Progenitor cell of endocrine pancreas (in vitro differentiated cells): ENCODE measurements at regions not wholly inside any gene's neighbourhood (a gene's known extent, or its start where the extent isn't known, plus 50 kb on each side); places are given as distances from the start of the nearest gene placed in this dataset.

ENCODE experiments used
- DNase-seq: peaks from one replicate; pipeline ENCODE4 v3.0.0; 2021; ENCODE audit warnings: low spot score; ENCODE audit not compliant: unreplicated experiment
- H3K27ac Mint-ChIP-seq: 2 replicates; pipeline ENCODE4 v1.8.0; 2021; ENCODE audit warnings: mild to moderate bottlenecking, moderate library complexity, mixed read lengths
- H3K27me3 Mint-ChIP-seq: 2 replicates; pipeline ENCODE4 v1.8.0; 2021; ENCODE audit warnings: mixed read lengths
- H3K36me3 Mint-ChIP-seq: 2 replicates; pipeline ENCODE4 v1.8.0; 2022; ENCODE audit warnings: mixed read lengths; ENCODE audit not compliant: insufficient read depth
- H3K4me1 Mint-ChIP-seq: 2 replicates; pipeline ENCODE4 v1.8.0; 2021; ENCODE audit warnings: low read depth, mixed read lengths
- H3K4me3 Mint-ChIP-seq: 2 replicates; pipeline ENCODE4 v1.8.0; 2021; ENCODE audit warnings: low read depth, mild to moderate bottlenecking, moderate library complexity, mixed read lengths
- H3K9me3 Mint-ChIP-seq: 2 replicates; pipeline ENCODE4 v1.8.0; 2021; ENCODE audit warnings: low read depth, mixed read lengths
- TF ChIP-seq, protein P1 (sequence below): fragments of 200-600 bp; sonication (generic); IDR thresholded peaks from one replicate; pipeline ENCODE4 v1.5.0; 2021; ENCODE audit warnings: antibody characterized with exemption, mild to moderate bottlenecking; ENCODE audit not compliant: unreplicated experiment

- Mint-ChIP-seq H3K27me3 (peaks cover 6% of the 10 kb centered on the region), H3K9me3 (no peaks in the 10 kb centered on the region), H3K4me1 (peaks cover 2% of the 10 kb centered on the region), H3K36me3 (no peaks in the 10 kb centered on the region), H3K4me3 (no peak overlapping the region), H3K27ac (no peak overlapping the region)
- no peak for DNase-seq
- TF ChIP-seq, protein P1, sequence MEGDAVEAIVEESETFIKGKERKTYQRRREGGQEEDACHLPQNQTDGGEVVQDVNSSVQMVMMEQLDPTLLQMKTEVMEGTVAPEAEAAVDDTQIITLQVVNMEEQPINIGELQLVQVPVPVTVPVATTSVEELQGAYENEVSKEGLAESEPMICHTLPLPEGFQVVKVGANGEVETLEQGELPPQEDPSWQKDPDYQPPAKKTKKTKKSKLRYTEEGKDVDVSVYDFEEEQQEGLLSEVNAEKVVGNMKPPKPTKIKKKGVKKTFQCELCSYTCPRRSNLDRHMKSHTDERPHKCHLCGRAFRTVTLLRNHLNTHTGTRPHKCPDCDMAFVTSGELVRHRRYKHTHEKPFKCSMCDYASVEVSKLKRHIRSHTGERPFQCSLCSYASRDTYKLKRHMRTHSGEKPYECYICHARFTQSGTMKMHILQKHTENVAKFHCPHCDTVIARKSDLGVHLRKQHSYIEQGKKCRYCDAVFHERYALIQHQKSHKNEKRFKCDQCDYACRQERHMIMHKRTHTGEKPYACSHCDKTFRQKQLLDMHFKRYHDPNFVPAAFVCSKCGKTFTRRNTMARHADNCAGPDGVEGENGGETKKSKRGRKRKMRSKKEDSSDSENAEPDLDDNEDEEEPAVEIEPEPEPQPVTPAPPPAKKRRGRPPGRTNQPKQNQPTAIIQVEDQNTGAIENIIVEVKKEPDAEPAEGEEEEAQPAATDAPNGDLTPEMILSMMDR = no peak
Measured at GRCh38 chr10:33390046-33390445, 55.6 kb upstream of the NRP1 start.

- peaks cover 2% of the 10 kb centered on the region for H3K4me1 Mint-ChIP-seq
- no peak overlapping the region for H3K27ac Mint-ChIP-seq
- TF ChIP-seq, protein P1 = no peak
- peaks cover 6% of the 10 kb centered on the region for H3K27me3 Mint-ChIP-seq
- H3K4me3 Mint-ChIP-seq = no peak overlapping the region
- DNase-seq = no peak
- H3K36me3 Mint-ChIP-seq = no peaks in the 10 kb centered on the region
- no peaks in the 10 kb centered on the region for H3K9me3 Mint-ChIP-seq
Measured at GRCh38 chr10:33388785-33389184, 54.3 kb upstream of the NRP1 start.

GRCh38 chr10:33388382-33388781 lies 53.9 kb upstream of the NRP1 start:
- no peaks in the 10 kb centered on the region for H3K9me3 Mint-ChIP-seq
- peaks cover 2% of the 10 kb centered on the region for H3K4me1 Mint-ChIP-seq
- H3K27ac Mint-ChIP-seq = no peak overlapping the region
- TF ChIP-seq, protein P1 = no peak
- no peak overlapping the region for H3K4me3 Mint-ChIP-seq
- H3K27me3 Mint-ChIP-seq = peaks cover 6% of the 10 kb centered on the region
- DNase-seq = no peak
- no peaks in the 10 kb centered on the region for H3K36me3 Mint-ChIP-seq

GRCh38 chr10:33387720-33388119 lies 53.3 kb upstream of the NRP1 start:
- peaks cover 4% of the 10 kb centered on the region for H3K4me1 Mint-ChIP-seq
- H3K36me3 Mint-ChIP-seq = no peaks in the 10 kb centered on the region
- no peak for DNase-seq
- TF ChIP-seq, protein P1 = no peak
- no peak overlapping the region for H3K4me3 Mint-ChIP-seq
- H3K9me3 Mint-ChIP-seq = no peaks in the 10 kb centered on the region
- H3K27ac Mint-ChIP-seq = no peak overlapping the region
- H3K27me3 Mint-ChIP-seq = peaks cover 6% of the 10 kb centered on the region

GRCh38 chr10:33386926-33387325 lies 52.5 kb upstream of the NRP1 start:
- H3K27ac Mint-ChIP-seq = no peak overlapping the region
- H3K9me3 Mint-ChIP-seq = no peaks in the 10 kb centered on the region
- no peak overlapping the region for H3K4me3 Mint-ChIP-seq
- TF ChIP-seq, protein P1 = no peak
- H3K4me1 Mint-ChIP-seq = peaks cover 8% of the 10 kb centered on the region
- no peaks in the 10 kb centered on the region for H3K36me3 Mint-ChIP-seq
- H3K27me3 Mint-ChIP-seq = peaks cover 6% of the 10 kb centered on the region
- no peak for DNase-seq
